T1000 (cell line): ENCODE measurements at regions not wholly inside any gene's neighbourhood (a gene's known extent, or its start where the extent isn't known, plus 50 kb on each side); places are given as distances from the start of the nearest gene placed in this dataset.
"Not testable (repeated sequence)": the region's sequence is repeated elsewhere in the genome, so short reads cannot be mapped to it uniquely, and the experiment has no call there.

Experiments used
- DNase-seq: peaks from one replicate; lab custom pipeline; 2025; ENCODE audit warnings: mixed read lengths; lab: John Stamatoyannopoulos, UW

DNA sequence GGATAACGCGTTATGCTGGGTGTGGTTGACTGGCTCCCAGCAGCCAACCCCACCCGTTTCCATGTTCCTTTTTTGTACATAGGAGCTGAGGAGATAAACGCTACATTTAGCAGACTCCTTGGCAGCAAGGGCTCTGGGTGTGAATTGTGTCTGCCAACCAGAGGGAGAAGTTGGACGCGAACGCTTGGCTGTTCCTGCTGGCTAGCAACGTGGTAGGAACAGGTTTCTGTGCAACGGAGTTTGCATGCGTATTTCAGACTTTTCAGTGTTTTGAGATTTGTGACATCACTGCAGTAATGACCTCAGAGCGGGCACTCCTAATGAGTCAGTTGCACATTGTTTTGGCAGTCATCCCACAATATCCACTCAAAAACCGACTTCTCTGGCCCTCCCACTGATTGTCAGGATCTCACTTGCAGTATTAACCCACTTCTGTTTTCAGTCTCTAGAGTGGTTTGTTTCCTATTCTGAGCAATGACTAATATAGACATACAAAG lies 98.7 kb upstream of the RGS1 start:
- DNase-seq, result no peak

DNA sequence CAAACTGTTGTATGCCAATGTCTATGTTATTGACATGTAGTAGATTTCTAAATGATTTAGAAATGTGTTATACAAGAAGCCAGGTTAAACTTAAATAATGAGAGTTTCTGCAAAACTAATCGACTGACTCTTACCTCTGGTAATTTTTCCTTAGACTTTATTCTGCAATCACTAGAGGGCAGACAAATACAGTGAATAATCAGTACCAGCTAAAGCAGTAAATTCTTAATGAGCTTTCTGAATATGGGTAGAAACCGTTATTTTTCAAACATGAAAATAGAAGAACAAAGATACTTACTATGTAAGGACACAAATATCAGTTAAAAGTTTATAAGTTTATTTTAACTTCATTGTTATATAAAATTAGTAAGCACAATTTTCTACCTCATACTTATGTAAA lies 97.9 kb upstream of the RGS1 start:
- DNase-seq, result no peak

DNA sequence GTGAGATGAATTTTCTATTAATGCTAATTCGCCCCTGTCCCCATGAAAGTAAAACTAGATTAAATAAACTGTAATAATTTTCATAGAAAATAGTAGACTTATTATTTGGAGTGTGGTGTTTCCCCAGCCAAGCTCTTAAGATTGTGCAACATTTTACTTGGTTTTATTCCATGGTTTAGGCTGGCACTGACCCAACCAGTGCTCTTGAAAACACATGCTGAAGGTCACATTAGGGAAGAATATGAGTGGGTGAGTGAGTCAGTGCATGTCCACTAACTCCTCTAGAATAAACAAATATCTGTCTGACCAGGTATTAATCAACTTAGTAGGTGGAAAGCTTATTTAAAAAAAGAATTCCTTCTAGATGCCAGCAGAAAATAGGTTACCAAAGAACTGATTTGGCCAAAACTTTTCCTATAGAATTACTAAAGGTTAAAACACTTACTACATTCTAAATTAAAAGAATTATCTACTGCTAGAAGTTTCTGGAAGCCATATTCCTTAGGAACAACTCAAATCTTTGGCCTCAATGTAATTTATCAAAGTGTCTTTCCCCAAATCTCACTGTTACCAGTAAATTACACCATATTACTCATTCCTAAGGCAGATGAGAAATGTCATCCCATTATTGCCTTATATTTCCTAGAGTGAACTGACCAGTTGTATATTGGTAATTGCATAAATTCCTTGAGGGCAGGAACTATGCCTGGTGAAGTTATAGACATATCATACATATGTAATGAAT lies 89.7 kb upstream of the RGS1 start:
- DNase-seq, result peak; percentile 45

DNA sequence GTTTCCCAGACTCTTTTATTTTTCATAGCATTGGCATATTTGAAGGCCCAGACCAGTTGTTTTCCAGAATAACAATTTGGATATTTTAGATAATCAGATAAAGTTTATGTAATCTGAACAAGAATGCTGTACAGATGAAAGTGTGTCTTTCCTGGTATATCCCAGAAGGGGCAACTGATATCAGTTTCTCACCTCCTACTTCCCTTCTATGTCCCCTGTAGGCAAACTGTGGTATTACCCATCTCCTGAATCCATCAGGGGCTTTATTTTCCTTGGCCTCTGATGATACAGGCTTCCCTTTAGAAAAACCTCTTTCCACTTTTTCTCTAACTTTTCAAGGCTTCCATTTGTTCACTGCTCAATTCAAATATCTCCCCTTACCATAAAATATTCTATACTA lies 87.5 kb upstream of the RGS1 start:
- no peak for DNase-seq

DNA sequence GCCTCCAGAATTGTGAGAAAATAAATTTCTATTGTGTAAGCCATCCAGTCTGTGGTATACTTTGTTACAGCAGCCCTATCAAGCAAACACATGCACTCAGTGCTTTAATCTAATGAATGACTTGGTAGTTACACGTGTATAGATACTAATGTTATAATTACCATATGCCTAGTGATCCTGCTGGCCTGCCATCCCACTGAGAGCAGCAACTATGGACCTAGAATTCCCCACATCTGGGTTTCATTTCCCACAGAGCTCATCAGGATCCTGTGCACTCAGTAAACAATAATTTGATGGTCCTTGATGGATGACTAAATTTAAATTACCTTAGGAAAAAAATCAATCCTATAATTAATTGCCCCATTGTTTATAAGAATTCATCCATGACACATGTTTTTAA lies 86.5 kb upstream of the RGS1 start:
- DNase-seq, result no peak

DNA sequence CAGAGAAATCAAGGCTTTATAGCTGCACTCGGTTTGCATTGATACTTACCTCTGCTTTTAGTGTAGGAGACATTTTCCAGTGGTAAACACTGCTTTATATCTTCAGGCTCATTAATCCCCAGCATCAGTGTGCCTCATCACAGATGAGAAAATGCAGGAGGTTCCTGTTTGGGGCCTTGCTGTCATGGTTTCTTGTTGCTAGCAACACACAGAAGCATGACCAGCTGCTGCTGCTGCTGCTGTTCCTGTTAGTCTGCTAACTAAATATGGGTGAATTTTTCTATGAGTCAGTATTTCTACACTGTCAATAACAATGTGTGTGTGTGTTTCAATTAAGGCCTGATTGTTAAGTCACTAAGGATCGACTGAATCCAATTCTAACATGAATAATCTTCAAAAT lies 85.8 kb upstream of the RGS1 start:
- peak; percentile 50 for DNase-seq

DNA sequence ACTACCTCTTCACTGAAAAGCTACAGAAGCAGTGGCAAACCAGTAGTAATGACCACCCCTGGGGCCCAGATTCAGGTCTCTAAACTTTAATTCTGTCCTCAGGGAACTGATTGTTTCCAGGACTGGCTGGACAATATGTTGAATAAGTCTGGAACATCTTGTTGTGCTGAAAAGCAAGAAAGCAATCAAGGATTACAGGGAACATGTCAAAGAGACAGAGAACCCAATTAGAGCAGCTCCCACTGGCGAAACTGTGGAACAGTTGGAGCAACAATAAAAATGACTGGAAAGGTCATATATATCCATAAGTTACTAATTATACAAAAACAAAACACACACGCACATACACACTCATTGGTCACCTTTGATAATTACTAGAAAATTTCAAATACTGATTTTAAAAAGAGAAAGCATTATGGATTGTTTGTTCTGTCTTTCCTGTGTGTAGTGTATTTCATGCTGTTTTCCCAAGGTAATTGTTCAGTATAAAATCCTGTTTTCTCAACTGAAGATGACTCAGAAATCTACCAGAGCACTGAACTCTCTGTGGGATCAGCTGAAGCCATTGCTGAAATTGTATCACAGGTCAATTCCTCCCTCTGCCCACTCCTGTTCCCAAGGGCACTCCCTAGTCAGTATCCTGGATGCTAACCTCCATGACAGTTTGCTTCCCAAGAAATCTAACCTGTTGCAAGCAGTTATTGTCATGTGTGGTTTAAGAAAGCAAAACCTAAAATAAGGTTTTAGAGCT lies 83.6 kb upstream of the RGS1 start:
- no peak for DNase-seq

DNA sequence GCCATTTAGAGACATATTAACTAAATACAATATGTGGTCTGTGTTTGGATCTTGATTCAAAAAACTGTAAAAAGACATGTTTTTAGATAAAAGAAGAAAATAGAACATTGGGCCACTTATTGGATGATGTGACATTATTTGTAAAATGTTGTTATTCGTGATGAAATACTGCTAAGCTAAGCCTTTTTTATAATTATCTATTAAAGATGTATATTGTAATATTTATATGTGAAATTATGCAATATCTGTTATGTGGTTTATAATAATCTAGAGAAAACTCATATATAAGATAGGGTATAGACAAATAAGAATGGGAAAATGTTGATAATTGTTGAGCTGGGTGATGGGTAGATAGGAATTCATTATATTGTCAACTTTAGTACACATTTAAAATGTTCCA lies 82.0 kb upstream of the RGS1 start:
- DNase-seq, result no peak

DNA sequence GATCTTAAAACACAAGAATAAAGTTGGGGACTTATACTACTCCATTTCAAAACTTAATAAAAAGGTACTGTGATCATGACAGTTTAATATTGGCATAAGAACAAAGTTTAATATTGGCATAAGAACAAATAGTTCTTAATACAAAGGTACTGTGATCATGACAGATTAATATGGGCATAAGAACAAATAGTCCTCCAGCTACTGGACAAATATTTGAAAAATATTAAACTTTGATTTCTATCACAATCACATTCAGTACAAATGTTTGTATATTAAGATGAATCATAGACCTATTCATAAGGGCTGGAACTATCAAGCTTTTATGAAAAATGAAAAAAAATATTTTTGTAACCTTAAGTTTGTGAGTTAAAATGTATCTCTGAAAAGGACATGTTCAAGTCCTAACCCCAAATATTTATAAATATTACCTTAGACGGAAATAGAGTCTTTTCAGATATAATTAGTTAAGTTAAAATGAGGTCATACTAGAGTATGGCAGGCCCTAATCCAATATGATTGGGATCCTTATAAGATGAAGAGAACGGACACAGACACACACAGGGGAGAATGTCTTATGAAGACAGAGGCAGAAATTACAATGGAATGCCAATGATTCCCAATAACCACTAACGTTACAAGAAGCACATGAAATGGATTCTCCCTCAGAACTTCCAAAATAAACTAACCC lies 79.1 kb upstream of the RGS1 start:
- no peak for DNase-seq

DNA sequence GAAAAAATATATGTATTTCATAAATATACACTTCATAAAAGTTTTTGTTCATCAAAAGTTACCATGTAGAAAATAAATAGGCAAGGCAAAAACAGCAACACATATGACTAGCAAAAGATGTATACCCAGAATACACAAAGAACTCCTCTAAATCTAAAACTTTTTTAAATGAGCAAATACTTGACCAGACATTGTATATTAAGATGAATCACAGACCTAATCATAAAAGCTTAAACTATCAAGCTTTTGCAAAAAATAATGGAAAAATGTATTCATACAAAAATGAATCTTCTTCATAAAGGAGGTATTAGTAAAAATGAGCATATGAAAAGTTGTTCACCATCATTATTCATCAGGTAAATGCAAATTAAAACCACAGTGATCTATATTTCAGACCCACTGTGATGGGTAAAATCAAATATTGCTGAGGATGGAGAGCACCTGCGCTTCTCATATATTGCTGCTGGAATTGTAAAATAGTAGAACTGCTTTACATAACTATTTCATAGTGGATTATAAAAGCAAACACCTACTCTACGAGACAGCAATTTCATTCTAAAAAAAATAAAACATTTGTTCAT lies 78.3 kb upstream of the RGS1 start:
- DNase-seq, result no peak

DNA sequence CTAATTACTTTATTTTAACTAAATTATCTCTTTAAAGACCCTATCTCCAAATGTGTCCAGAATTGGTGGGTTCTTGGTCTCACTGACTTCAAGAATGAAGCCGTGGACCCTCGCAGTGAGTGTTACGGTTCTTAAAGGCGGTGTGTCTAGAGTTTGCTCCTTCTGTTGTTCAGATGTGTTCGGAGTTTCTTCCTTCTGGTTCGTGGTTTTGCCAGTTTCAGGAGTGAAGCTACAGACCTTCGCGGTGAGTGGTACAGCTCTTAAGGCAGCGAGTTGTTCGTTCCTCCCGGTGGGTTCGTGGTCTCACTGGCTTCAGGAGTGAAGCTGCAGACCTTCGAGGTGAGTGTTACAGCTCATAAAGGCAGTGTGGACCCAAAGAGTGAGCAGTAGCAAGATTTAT lies 77.5 kb upstream of the RGS1 start:
- DNase-seq, result not testable (repeated sequence)

DNA sequence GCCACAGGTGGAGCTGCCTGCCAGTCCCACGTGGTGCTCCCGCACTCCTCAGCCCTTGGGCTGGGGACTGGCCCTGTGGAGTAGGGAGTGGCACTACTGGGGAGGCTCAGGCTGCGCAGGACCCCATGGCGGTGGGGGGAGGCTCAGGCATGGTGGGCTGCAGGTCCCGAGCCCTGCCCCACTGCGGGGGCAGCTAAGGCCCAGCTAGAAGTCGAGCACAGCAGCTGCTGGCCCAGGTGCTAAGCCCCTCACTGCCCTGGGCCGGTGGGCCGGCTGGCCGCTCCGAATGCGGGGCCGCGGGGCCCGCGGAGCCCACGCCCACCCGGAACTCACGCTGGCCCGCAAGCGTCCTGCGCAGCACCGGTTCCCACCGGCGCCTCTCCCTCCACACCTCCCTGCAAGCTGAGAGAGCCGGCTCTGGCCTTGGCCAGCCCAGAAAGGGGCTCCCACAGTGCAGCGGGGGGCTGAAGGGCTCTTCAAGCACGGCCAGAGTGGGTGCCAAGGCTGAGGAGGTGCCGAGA lies 76.5 kb upstream of the RGS1 start:
- not testable (repeated sequence) for DNase-seq

DNA sequence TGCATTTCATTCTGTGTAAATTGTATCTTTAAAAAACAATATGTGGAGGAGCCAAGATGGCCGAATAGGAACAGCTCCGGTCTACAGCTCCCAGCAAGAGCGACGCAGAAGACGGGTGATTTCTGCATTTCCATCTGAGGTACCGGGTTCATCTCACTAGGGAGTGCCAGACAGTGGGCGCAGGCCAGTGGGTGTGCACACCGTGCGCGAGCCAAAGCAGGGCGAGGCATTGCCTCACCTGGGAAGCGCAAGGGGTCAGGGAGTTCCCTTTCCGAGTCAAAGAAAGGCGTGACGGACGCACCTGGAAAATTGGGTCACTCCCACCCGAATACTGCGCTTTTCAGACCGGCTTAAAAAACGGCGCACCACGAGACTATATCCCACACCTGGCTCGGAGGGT lies 75.0 kb upstream of the RGS1 start:
- not testable (repeated sequence) for DNase-seq

DNA sequence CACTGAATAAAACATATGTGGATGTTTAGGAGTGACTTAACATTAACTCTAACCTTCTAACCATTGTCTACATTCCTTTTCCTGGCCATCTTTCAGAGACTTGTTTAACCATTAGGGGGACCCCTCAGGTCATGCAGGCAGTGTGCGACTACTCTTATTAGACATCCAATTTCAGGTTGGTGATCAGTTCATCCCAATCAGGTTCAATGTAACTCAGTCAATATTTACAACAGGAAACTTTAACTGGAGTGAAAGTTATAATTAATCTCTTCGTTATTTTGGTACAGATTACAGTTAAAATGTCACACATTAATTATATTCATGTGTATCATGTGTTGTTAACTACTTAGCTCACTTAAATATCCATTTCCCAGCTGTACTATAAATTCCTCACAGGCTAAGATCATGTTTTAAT lies 68.8 kb upstream of the RGS1 start:
- DNase-seq, result no peak

DNA sequence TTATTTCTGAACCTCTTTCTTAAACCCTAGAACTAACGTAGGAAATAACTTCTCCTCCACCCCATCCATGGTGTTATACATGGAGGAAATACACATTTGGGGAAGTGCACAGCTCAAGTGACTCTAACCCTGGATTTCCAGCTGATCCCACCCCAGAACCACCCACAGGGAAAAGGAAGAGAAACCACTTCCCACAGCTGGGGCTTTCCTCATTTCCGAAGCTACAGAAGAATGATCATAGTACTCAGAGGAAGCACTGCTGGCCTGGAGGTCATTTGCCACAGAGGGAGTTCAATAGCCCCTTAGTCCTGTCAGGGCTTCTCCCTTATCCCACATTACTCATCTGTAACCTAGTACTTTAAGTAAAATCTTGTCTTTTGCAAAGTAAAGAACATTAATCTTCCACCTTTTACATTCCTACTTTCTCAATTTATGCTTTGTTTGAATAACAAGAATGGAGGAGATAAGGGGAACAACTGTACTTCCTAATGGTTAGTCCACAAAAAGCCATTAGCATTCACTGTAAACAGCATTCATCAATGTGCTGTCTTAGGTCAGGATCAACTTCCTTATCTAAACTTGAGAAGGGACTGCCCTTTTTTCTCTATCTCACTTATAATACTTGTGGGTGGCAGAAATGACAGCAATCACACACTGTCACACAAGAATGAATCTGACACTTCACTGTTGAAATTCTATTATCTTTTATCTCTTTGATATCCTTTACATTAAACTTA lies 63.0 kb upstream of the RGS1 start:
- no peak for DNase-seq

DNA sequence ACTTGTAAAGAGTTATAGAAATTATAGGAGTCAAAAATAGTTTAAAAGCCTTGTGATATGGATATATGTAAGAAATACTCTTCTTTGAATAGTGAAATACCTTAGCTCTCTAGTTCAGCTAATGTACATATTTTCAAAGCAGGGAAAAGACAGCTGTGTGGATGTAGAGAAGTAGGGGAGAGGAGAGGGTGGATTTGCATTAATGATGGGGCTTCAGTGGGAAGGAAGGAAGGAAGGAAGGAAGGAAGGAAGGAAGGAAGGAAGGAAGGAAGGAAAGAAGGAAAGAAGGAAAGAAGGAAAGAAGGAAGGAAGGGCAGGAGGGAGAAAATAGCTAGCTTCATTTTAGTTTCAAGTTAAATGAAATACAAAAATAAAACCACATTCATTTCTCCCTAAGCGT lies 62.4 kb upstream of the RGS1 start:
- DNase-seq, result no peak

DNA sequence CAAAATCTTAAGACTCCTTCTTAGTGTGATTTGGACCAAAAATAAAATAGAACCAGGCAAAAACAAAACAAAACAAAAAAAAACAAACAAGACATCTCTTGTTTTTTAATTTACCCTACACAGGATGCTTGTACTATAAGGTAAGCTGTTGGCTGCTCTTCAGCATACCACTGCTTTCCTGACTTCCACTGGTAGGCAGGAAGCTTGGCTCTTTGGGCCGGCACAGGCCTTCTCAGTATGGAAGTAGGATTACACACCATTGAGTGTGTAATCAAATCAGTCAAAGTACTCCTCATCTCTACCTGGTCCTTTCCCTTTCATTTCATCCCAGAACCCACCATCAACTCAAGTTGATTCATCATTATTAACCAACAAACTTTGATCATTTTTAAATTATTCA lies 61.9 kb upstream of the RGS1 start:
- DNase-seq, result no peak

DNA sequence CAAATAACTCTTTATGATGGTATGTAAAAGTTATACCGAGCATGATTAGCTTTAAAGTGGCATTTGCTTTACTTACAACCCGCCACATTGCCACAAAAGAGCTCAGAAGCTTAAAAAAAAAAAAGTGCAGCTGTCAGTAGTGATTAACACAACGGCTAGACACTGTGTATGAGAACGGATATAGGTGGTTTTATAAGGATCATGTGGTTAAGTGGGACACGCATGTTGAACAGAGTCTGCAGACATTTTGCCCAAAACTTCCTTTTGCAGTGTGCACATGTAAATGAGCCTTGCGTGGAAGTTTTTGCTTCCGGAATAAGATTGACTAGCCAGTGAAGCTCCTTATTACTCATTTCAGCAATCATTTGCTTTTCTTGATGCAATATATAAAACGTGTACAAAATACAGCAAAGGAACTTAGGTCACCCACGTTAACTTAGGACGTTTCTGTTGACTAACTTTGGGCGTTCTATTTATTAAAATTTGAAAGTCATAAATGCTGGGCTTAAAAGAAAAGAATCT lies 58.7 kb upstream of the RGS1 start:
- no peak for DNase-seq

DNA sequence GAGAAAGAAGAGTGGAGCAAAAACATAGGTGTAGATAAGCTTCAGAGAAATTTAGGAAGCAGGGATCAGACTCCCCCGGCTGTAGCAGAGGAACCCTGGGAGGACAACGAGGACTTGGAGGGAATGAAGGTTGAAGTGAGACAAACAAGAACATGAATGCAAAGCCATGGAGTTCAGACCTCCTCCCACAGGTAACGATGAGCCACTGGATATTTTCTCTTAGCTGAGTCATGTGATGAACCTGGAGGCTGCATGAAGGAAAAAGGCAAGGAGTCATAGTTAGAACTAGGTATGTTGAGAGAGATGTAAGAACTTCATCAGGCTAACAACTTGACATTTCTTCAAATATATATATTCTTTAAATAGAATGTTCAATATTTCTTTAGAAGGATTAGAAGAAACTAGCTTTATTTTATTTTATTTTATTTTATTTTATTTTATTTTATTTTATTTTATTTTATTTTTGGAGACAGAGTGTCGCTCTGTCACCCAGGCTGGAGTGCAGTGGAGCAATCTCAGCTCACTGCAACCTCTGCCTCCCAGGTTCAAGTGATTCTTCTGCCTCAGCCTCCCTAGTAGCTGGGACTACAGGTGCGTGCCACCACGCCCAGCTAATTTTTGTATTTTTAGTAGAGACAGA lies 57.7 kb upstream of the RGS1 start:
- not testable (repeated sequence) for DNase-seq

DNA sequence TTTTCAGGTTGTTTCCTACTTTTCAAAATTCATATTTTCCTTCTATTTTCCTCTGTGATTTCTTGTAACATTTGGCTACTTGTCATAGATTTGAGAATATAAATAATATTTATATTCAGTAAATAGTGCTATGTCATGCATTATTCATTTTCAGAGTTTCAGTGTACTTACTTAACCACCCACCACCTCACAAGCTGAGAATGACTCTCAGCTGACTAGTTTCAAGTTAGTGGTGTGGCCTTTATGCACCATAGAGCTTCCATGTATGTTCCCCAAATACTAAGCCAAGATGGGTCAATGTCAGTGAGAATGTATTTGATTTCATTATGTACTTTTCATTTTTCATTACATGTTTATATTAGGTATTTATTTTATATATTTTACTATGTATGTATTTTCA lies 56.9 kb upstream of the RGS1 start:
- DNase-seq, result no peak

DNA sequence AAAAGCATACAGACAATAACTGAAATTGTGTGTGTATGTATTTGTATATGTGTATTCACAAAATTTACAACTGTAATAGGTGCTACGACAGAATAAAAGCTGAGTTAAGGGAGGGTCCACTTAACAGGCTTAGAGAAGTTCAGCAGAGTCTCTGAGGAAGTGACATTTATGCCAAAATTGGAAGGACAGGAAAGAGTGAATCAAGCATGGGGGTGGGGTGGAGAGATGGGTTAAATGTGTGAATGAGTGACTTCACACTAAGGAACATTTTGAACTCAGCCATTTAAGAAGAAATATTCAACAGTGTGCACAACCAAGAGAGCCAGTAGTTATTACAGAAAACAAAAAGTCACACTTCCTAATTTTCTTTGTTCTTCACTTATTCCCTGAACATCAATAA lies 53.8 kb upstream of the RGS1 start:
- no peak for DNase-seq
